NCI-H1436 (cell line): ENCODE measurements at regions not wholly inside any gene's neighbourhood (a gene's known extent, or its start where the extent isn't known, plus 50 kb on each side); places are given as distances from the start of the nearest gene placed in this dataset.
"Not testable (repeated sequence)": the region's sequence is repeated elsewhere in the genome, so short reads cannot be mapped to it uniquely, and the experiment has no call there.

Source experiments
- DNase-seq: peaks from one replicate; lab custom pipeline; 2025; lab: John Stamatoyannopoulos, UW

DNA sequence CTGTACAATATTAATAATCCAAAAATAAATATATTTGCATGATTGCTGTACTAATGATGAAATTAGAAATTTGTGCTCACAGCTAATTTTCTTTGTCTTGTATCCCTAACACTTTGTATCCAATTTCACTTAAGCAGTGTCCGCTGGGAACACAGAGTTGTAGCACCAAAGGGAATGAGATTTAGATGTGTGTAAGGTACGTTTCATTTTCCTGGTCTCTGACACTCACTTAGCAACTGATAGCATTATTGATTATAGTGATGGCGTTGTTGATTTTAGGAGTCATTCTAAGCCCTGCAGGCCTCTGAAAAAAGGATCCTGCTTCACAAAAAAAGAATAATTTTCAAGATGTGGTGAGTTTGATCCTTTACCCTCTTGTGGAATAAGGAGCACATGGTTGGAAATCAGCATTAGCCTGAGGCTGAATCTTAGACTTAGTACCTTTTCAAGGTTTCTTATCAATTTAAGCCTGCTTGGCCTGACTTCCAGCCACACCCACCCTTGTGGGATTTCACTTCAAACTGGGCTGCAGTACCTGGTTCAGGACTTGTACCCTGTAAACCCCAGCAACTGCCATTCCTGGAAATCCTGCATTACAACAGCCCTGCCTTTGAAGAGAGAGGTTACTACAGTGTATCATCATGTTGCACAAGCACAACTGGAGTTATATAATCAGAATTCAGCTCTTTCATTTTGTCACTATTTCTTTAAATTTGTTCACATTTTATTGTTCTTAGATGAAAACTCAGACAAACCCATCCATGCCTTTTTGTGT is 116.2 kb downstream of the RND3 start:
- DNase-seq = no peak

DNA sequence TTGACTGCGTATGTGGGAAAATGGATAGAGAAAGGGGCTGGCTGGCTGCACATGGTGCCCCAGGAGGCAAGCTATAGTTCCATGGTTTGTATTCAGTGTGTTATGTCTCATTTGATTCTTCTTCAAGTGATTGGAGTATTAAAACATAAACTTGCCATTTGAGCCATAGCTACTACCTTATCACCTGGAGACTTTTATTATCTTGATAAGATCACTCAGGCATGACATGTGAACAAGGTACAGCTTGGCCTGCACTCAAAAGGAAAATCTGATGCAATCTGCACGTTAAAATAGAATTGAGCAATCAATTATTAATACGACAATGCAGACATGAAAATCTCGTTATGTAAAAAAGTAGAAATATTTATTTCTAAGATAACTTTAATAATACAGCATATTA is 116.9 kb downstream of the RND3 start:
- DNase-seq = no peak

DNA sequence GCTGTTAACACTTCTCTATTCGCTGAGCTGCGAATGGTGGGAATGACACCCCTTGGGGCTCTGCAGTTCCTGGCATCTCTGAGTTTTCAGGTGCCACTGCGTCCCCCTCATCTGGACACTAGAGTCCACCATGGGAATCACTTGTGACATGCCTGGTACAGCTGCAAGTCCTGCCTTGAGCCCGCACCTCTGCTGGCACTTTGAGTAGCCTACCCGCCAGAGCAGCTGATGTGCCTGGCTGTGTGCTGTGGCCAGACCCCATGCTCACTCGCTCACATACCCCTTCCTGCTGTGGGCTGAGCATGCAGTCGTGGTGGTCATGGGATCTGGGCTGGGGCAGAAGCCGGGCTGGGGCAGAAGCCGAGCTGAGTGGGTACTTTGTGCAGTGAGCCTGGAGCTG is 117.6 kb downstream of the RND3 start:
- DNase-seq = no peak

DNA sequence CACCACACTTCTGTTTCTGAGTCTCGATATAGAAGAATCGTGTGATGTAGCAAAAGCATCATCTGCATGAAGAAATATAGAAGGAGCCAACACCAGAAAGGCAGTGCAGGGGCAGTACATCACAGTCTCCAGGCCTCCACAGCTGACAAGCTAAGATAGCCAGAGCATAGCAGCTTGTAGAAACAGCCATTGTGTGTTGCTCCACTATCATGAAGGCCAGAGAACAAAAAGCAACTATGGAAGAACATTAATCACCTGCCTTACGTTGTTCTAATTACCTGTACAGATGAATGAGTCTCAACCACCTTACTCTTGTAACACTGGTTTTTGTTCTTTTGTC is 129.0 kb downstream of the RND3 start:
- no peak for DNase-seq

DNA sequence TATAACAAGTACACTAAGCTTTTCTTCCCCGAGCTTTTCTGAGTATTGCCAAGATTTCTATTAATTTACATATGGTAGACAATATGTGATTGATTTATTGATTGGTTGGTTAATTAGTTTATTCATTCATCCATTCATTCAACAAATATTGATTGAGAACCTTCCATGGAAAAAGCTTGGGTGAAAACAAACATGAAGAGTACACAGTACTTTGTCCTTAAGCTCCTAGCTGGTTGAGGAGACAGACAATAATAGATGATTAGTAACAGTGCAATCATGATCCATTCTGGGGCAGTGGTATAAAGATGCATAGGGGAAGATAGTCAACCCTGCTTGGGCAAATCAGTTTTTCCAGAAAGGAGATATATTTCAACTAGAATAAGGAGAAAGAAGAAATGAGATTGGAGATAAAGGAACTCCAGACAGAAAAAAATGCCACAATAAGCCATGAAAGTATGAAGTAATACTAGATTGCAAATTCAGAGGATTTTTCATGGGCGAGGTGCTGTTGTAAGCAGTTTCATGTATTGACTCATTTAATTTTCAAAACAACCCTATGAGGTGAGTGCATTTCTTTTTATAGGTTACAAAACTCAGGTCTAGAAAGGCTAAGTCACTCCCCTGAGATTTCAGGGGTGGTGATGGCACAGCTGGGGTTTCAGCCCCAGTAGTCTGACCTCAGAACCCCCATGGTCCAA is 129.5 kb downstream of the RND3 start:
- no peak for DNase-seq

DNA sequence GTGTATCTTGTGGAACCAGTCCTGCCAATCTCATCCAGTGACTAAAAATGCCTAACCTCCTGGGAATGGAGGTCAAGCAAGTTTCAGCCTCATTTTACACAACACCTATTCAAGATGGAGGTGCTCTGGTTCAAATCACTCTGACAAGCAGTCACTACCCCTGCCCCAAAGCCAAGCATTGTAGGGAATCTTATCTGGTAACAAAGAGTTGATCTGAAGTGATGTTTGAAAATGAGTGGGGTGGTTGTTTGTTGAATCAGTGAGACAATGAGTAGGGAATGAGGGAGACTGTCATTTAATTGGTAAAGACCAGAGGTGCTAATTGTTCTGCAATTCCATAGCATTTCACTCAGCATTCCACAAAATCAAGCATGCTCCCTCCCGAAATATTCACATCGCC is 132.0 kb downstream of the RND3 start:
- no peak for DNase-seq

DNA sequence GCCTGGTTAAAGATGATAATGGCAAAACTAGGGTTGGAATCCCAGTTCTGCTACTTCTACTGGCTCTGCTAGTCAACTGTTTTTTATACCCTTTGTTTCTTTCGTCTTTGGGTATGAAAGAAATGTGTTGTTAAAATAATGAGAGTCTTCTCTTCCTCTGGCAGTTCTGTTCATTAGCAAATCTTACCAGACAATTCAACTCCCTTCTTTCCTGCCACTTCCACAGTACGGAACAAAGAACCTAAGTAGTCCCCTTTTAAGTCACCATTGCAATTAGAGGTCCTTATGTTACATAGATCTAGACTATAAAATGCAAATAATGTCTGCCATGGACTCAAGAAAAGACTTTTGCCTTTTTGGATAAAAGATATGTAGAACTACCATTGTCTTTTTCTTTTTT is 134.1 kb downstream of the RND3 start:
- DNase-seq = no peak

DNA sequence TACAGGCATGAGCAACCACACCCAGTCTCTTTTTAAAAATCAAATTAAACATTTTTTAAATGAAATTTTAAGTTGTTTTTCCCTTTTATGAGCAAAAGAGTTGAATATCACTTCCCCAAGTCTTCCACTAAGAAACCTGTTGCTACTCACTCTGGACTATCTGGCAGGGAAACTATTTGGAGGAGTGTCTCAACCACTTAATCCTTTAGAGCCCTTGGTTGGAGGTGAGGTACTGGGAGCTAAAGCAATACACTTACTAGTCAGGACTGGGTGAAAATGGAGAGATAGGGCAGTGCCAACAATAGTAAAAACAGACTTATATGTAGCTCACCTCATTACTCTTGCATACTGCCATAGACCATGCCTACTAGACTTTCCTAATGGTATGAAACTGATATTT is 135.5 kb downstream of the RND3 start:
- no peak for DNase-seq

DNA sequence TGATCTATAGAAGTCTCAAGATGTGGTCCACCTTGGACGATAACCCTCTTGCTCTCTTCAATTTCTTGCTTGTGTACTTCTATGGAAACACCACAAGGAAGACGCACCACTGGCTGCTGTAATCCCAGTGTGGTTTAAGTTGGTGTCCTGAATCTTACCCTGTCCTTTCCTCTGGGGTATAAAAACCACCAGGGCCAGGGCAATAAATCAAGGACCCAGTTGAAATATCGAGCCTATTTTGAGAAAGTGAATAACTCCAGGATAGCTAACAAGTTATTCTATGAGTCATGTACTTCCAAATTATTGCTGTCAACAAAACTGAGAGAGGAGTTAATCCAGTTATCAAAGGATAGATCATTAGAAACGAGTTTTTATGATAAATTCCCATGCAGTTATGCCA is 137.0 kb downstream of the RND3 start:
- DNase-seq = no peak

DNA sequence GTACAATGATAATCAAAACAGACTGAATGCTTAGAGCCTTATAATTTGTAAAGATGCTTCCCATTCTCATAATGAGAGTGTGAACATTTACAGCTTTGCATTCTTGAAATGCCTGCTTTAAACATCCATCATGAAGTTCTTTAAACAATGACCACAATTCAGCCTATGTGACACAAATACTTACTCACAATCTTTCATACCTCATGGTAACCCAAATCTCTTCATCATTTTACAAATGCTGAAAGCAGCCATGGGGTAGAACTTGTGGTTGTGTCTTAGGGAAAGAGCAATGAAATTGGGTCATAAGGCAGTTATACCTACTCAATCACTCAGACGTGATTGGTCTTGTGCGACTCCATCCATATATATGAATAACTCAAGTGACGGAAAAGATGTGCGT is 140.7 kb downstream of the RND3 start:
- DNase-seq = no peak

DNA sequence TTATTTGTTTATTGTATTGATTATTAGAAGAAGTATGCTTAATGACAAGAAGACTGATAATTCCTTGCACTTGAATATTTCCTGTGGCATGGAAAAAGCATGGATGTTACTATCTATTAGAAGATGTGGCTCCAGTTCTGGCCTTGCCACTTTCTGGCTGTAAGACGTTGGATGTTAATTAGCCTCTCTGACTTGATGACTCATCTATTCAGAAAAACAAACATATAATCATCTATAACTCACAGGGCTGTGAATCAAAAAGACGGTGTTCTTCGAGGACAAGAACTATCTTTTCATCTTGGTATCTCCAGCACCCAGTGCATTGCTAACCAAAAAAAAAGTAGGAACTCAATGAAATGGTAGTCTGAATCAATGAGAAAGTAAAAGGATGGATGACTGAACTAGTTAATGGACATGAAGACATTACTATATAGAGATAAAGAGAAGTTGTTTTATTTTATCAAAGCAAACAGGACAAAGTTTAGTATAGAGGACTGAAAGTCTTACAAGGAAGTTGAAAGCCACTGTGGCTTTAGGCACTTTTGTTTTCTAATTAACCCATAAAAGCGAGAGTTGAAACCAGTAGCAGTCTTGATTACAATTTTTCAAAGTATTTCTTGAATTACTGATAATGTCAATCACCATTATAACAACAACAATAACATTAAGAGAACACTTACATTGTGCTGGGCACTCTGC is 145.3 kb downstream of the RND3 start:
- no peak for DNase-seq

DNA sequence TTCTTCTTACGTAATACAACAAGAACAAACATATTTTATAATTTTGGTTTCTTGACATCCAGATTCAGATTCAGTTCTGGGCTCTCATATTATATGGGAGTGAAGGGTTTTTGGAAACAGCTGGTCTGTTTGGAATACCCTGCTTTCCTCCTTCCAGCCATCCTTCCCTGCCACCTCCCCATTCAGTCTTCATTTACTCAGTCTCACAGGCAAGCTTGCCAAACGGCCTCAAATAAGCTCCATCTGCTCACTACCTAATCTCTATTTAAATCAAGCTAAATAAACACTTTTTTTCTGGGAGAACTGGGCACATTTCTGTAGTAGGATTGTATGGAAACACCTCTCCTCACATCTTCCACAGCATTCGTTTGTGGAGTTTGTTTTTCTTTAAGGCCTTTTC is 147.5 kb downstream of the RND3 start:
- no peak for DNase-seq

DNA sequence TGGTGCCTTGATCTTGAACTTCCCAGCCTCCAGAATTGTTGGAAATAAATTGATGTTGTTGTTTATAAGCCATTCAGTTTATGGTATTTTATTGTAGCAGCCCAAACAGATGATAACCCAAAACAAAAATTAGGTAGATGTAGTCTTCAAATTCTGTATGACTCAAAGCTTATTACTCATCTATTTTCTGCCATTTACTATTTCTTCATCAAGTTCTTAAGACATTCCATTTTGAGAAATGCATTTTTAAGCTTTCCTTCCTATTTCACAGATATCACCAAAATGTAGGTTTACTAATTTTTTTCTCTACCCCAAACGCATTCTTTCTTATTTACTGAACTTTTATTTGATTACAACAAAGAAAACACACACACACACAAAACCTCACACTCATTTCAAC is 148.2 kb downstream of the RND3 start:
- DNase-seq = no peak

DNA sequence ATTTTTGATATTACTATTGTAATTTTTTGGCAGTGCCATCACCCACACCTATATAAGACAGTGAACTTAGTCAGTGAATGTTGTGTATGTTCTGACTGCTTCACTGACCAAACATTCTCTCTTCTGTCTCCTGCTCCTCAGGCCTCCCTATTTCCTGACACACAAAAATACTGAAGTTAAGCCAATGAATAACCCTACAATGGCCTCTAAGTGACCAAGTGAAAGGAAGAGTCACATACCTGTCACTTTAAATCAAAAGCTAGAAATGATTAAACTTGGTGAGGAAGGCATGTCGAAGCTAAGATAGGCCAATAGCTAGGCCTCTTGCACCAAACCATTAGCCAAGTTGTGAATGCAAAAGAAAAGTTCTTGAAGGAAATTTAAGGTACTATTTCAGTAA is 151.9 kb downstream of the RND3 start:
- no peak for DNase-seq

DNA sequence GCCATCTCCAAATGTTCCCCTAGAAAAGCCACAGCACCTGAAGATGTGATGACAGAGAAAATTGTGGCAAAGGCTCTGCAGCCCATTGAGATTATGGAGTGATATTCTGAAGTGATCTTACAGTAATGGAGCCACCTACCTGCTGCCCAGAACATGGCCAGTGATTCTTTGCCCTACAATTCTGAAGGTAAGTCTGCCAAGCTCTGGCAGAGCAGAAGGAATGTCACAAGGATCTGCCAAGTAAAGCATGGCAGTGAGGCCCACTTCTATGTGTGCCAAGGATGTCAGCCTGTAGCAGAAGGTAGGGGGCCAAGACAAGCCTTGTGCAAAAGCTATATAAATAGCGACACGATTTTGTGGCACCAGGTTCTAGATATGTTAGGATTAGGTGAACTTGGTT is 155.1 kb downstream of the RND3 start:
- no peak for DNase-seq

DNA sequence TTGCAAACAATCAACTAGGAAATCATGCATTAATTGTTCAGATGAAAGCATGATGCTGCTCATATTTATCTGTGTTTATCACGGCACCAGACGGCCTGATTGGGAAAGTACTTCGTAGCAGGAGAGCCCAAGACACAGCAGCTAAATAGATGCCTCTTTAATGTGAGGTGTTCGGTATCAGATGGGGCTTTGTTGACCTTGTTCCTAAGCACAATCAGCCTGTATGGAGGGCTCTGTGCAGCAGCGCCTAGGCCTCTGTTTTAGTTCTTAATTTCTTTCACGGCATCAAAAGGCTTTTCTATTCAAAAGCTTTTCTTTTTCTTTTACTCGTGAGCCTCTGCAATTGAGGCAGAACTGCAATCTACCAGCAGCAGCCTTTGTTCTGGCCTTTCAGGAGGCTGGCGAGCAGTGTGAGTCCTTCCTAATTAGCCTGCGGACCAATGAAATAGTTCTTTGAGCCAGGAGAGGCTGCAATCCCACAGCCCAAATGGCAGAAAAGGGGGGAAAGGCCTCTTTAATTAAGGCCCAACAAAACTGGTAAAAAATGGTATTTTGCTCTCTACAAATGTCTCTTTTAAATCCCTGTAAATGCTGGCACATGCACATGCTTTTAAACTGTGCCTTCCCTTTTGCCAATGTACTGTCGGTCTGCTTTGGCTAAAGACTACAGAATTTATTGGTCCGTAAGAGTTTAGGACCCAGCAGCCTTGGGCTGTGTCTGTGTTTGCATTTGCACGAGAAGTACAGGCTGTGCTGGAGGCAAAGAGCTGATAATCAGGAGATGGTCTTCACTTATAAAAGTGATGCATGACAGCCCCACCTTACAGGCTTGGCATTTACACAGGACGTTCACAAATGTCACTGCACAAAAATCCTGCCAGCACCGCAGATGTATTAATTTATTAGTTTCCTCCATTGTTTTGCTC is 159.6 kb downstream of the RND3 start:
- DNase-seq = peak; percentile 36

DNA sequence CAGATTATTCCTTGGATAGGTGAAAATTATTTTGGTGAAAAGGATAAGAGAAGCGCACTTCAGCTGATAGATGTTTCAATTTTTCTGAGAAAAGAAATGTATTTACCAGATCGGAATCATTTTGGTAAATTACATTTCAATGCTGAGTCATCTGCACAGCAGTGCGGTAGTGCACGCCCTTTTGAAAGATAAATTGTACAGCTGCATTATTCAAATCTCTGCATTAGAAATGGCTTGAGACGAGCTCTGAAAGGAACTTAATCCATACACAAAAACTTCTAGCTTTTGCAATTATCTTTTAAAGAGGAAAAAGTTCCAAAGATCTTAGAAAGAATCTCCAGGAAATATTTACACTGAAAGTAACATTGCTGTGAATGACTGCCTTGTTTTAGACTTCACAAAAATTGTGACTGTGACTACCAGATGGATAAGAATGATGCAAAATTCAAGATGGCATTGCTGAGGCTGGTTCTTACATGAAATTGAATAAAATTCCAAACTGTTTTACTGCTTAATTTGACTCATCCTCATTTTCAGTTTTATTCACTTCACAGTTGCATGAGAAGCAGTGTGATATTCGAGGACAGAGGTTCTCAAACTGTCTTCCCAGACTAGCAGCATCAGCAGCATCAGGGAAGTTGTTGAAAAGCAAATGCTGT is 161.7 kb downstream of the RND3 start:
- DNase-seq = no peak

DNA sequence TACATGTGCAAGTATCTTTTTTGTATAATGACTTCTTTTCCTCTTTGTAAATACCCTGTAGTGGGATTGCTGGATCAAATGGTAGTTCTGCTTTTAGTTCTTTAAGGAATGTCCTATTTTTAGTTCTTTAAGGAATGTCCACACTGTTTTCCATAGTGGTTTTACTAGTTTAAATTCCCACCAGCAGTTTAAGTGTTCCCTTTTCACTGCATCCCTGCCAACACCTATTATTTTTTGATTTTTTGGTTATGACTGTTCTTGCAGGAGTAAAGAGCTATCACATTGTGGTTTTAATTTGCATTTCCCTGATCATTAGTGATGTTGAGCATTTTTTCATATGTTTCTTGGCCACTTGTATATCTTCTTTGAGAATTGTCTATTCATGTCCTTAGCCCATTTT is 164.4 kb downstream of the RND3 start:
- not testable (repeated sequence) for DNase-seq

DNA sequence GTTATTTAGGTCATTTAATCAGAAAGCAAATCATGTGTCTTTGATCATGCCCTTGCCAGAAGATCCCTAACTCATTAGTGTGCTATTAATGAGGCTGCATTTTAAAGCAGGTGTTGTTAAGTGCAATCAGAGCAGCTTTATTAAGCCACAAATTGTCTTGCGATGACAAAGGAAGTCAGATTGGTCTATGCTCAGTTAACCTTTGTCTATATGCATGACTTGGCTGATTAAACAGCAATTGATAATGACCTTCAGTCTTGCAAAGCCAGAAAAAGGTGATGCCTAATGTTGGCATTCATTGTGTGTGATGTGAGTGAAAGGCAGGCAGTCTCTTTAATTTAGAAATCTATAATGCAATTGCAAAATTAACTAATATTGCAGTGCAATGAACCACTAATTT is 166.9 kb downstream of the RND3 start:
- DNase-seq = no peak

DNA sequence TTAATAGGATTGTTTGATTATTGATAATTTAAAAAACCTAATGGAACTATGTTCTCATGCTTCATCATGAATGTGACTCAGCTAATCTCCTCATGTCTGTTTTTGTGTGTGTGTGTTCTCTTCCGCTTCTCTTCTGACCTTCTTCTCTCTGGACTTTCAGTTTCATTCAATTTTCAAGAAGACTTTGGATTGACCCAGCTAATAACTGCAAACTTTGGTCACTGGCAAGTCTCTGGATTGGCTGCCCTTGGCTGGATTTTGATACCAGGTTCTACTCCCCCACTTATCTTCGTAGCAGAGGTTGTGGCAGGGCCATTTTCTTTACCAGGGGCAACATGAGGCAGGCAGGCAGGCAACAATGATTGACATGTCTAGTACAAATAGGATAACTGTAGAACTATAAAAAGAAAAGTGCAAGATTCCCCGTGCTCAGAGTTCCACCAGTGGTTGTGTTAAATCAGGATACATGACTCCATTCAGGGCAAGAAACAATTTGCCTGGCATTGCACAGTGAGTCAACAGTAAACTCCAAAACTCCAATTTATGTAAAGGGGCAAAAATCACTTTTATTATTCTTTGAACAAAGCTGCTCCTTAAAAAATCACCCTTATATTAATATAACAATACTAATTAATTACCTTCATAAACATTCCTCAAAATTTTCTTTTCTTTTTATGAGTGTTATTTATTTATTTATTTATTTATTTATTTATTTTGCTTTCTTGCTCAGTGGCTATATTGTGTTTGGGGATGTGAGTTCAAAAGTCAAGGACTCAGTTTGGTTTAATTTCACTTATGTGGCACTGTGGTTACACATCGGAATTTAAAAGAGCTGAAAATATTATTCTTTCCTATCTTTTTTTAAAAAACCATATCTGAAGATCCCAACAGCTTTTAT is 167.6 kb downstream of the RND3 start:
- DNase-seq = no peak

DNA sequence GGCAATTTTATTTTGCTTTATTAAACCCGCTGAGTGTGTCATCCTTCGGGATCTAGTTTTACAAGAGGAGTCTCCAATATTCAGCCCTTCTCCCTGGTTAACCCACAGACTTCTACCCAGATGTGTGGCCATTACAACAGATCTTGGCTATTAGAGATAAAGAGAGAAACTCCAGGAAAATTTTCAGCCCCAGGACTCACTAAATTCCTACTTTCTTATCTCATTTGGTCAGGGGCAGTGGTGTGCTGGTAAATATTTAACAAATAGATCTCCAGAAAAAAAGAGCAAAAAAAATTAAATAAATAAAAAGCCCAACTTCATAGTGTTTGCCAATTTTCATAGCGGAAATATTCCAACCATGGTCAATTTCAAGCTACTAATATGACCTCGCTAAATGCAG is 168.4 kb downstream of the RND3 start:
- no peak for DNase-seq
